ENCODE measurements at regions not wholly inside any gene's neighbourhood (a gene's known extent, or its start where the extent isn't known, plus 50 kb on each side); places are given as distances from the start of the nearest gene placed in this dataset.
A peak's percentile ranks its signal among the peaks of the same experiment; 100 is the strongest.
"Not testable (repeated sequence)": the region's sequence is repeated elsewhere in the genome, so short reads cannot be mapped to it uniquely, and the experiment has no call there.

DNA sequence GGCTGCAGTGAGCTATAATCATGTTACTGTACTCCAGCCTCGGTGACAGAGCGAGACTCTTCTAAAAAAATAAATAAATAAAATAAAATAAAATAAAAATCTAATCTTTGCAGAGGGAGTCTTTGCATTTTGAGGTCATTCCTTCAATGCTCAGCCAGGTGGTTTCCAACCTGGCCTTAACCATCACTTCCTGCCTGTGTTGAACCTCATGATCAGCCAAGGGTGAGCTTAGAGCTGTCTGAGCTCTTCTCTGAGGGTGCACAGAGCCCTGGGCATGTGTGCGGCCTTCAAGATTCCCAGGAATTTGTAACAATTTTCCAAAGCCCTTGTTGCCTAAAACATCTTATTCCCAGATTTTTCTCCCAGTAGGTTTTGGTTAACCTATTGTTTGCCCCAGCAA, 94.3 kb downstream of the KCNJ12 start:
- ATAC-seq; DNase-seq; intact Hi-C loops (cut with micrococcal nuclease): not testable (repeated sequence)

DNA sequence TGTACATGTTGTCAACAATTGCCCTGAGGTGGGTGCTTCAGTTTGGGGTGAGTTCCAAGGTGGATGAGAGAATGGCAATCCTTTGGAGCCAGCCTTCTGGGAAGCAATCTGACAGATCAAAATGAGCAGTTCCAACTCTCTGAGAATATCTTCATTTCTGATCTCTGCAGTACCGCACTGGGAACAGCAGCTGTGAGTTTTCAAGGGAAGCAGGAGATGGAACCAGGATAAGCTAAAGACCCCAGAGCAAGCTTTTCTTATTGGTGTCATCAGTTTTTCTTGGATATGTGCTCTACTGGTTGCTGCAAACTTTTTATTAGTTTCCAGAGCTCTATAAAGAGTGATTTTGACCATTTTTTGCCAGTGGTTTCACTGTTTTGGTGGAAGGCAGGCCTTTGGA, 94.7 kb downstream of the KCNJ12 start:
- ATAC-seq: no peak
- intact Hi-C loops (cut with micrococcal nuclease): no loop called here
- DNase-seq: no peak

DNA sequence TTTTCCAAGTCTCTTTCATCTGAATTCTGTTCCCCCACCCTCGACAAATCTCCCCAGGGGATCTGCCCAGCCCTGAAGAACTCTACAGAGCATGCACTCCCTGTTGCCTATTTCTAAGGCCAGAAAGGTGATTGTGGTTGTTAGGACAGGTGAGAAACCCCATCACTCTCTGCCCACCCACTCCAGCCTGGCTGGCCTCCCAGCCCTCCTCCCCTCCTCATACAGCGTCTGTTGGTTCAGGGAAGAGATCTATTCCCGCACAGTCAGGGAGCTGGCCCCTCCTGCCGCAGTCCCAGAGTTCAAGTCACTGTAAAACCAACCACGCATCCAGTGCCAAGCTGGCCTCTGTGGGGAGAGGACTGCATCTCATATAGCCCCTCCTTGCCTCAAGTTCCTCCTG, 98.7 kb downstream of the KCNJ12 start:
- intact Hi-C loops (cut with micrococcal nuclease): no loop called here
- no peak for ATAC-seq

DNA sequence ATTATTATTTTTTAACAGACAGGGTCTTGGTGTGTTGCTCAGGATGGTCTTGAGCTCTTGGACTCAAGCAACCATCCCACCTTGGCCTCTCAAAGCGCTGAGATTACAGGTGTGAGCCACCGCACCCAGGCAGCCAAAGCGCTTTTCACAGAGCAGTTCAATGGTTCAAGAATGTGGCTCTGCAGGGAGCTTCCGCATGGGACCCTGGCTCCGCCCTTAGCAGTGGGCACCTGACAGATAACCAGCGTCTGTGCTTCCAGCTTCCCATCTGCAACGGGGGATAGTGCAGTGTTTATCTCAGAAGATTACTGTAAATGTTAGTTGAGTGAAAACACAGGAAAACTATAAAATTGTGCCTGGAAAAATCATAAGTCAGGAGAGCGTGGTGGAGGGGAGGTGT, 99.4 kb downstream of the KCNJ12 start:
- ATAC-seq (no peak), DNase-seq (no peak)

More for the DNA sequence above, 98.7 kb downstream of the KCNJ12 start:
- DNase-seq: no peak

DNA sequence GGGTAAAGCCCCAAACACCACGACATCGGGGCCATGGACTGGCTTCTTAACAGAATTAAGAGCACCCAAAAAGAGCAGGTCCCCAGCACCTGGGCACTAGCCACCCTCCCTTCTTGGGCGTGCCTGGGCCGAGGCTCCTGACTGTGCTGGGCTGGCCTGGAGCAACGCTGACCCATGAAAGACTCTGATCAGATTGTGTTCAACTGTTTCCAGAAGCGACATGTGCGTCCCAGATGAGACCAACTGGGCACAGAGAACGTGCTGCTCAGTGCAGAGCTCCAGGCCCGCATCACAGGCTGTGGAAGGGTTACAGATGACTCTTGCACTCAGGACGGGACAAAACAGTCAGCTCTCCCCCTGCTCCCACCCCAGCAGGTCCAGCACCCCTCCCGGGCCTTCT, 100.7 kb downstream of the KCNJ12 start:
- intact Hi-C loops (cut with micrococcal nuclease): no loop called here
- DNase-seq (no peak), ATAC-seq (no peak)

More for the DNA sequence above, 99.4 kb downstream of the KCNJ12 start:
- intact Hi-C loops (cut with micrococcal nuclease): no loop called here

DNA sequence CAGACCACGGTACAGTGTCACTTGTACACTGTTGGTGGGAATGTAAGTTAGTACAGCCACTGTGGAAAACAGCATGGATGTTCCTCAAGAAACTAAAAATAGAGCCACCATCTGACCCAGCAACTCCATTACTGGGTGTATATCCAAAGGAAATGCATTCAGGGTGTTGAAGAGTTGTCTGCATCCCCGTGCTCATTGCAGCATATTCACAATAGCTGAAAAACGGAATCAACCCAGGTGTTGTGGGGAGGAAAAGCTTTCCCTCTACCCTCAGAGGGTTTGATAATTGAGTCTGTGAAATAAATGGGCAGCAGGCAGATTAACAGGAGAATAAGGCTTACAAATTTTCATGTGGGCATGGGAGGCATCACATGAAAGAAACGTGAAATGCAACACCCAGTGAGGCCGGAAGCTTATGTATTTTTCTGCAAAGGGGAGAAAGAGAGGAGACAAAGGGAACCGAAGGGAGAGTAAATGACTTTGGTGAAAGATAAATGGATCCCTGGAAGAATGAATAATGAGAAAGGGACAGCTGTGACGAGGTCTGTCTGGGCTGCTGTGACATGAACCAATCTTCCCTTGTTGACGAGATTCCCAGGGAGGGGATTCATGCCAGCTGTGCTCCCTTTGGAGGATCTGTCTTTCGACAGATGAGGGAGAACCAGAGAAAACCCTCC, 106.2 kb downstream of the KCNJ12 start:
- intact Hi-C loops (cut with micrococcal nuclease): no loop called here
- DNase-seq (no peak), ATAC-seq (no peak)

DNA sequence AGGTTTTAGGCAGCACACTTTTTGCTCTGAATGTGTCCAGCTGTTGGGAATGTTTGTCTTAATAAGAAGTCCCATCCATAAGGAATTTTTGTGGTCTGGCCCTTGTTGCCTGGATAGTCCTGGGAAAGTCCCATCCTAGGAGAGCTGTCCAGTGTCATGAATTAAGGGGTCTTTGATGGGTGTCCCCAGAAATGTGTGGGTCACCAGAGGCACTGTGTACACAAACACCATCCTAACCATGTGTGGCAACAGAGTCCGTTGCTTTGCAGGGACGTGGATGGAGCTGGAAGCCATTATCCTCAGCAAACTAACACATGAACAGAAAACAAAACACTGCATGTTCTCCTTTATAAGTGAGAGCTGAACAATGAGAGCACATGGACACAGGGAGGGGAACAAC, 111.9 kb downstream of the KCNJ12 start:
- ATAC-seq; intact Hi-C loops (cut with micrococcal nuclease): not testable (repeated sequence)

DNA sequence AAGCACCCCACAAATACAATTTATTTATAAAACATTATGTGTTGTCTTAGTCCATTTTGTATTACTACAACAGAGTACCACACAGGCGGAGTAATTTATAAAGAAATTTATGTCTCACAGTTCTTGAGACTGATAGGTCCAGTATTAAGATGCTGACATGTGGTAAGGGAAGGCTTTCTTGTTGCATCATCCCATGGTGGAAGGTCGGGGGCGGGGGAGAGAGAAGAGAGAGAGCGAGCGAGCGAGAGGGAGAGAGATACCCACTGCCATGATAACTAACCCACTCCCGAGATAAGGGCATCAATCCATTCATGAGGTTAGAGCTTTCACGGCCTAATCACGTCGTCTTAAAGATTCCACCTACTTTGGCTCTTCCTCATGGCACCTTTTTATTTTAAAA, 117.8 kb downstream of the KCNJ12 start:
- intact Hi-C loops (cut with micrococcal nuclease): no loop called here
- ATAC-seq (no peak), DNase-seq (no peak)

More for the DNA sequence above, 111.9 kb downstream of the KCNJ12 start:
- not testable (repeated sequence) for DNase-seq

DNA sequence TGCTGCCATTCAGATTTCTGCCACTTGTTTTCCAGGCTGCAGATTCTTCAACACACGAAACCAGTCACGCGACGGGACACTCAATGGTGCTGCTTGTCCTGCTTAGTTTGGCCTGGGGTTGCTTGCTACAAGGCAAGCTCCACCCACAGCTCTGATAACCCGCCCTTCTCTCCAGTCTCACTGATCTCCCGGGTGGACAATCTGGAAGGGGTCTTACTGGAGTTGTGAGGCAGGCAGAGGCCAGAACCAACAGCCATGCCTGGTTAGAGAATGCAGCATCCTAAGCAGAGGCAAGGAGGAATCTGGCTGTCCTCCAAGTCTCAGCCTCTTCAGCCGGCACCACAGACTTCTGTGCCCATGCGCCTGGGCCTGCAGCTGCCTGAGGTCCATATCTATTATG, 119.1 kb downstream of the KCNJ12 start:
- intact Hi-C loops (cut with micrococcal nuclease): no loop called here
- no peak for ATAC-seq
- DNase-seq: no peak

DNA sequence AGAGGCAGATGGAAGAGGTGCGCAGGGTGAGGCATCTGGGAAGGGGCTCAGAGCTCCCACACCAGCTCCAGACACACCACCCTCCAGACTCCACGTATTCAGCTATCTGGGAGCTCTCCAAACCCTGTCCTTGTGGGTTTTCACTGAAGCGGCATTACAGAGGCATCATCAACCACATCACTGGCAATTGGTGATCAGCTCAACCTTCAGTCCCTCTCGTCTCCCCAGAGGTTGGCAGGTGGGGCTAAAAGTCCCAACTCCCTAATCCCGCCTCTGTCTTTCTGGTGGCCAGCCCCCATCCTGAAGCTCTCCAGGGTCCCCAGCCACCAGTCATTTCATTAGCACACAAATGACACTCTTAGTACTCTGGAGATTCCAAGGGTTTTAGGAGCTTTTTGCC, 123.9 kb downstream of the KCNJ12 start:
- intact Hi-C loops (cut with micrococcal nuclease): no loop called here
- no peak for ATAC-seq
- no peak for DNase-seq

DNA sequence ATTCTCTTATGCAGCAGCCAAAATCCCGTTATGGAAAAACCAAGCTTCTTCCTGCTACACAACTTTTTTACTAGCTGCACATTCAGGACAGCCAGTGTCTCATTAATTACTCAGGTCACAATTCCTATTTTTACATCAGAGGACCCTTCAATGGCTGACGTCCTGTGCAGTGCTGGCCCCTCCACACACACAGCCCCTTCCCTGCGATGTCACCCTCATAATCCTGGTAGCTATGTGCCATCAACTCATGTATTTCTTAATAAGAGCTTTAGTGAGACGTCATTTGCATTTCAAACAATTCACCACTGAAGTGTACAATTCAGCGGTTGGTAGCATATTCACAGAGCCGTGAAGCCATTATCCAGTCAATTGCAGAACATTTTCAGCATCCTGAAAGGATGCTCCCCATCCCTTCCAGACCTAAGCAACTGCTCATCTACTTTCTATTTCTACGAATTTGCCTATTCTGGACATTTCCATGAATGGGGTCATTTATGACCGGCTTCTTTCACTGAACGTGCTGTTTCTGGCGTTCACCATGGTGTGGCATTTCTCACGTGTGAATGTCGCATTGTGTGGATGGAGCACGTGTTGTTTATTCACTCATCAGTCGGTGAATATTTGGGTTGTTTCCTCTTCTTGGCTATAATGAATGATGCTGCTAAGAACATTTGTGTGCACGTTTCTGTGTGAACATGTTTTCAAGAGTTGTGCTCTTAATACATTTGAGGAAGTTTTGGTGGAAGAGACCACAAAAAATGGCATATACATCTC, 126.0 kb downstream of the KCNJ12 start:
- DNase-seq, ATAC-seq: not testable (repeated sequence)

DNA sequence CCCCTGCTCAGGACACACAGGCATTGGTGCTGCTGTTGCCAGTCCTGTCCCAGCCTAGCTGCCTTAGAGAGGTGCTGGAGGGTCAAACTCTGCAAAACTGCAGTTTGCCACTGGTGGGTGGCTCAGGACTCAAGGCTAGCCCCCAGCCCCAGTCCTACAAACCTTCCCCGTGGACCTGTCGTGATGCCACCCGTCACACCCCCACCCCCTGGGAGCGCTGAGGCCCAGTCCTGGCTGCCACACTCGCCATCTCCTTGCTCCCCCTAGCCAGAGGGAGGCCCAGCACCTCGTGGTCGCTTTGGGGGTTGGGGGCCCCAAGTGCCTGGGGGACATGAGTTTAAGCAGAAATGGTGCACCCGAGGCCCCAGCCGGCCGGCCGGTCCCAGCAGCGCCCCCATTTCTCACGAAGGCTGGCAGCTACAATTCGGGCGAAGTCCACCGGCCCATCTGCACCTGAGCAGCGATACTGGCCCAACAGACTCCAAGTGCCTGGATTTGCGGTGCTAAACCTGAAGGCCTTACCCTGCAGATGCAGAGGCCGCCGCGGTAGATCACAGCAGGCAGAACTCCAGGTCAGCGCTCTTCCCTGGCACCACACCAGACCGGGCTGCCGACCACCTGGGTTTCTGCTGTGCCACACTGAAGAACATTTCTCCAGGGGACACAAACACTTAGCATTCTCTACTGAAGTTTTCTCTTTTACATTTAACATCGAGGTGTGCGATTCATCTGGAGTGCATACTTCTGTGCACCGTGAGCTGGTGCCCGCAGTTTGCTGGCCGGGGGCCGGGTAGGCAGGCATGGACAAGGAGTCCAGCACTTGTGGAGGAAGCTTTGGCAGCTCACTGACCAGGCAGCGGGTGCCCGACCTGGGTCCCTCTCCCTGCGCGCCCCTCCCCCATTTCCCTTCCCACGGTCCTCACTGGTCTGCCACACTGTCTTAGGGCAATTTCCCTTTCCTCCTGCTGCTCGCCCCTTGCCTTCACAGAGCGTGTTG, 130.0 kb downstream of the KCNJ12 start:
- intact Hi-C loops (cut with micrococcal nuclease): no loop called here
- no peak for ATAC-seq
- DNase-seq: no peak

More for the DNA sequence above, 126.0 kb downstream of the KCNJ12 start:
- intact Hi-C loops (cut with micrococcal nuclease): not testable (repeated sequence)

DNA sequence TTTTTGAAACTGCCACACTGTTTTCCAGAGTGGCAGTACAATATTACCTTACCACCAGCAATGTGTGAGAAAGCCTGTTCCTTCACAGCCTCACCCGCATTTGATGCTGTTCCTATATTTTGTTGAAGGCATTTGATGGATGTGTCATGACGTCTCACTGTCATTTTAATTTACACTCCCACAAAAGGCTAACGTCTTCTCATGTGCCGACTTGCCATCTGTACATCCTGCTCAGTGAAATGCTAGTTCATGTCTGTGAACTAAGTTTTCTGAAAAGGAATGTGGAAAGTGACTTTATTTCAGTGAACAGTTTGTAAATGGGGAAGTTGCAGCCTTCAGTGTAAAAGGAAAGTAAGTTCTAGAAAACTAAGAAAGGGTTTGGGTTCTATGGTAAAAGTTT, 131.6 kb downstream of the KCNJ12 start:
- DNase-seq; intact Hi-C loops (cut with micrococcal nuclease); ATAC-seq: not testable (repeated sequence)

DNA sequence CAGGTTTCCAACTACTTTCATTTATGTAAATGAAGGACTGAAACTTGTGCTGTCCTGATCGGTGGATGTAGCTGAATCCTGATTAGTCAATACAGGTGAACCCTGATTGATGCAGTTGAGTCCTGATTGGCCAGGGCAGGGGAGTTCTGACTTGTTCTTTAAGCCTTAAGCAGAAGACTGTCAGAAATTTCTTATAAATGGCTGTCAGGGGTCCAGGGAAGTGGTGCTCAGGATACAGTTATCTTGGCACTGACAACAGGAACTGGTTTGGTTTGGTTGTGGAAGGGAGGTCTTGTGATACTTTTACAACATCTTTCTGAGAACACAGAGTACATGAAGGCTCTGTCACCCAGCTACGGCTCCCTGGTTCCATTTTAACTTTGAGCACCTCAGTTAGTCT, 132.1 kb downstream of the KCNJ12 start:
- intact Hi-C loops (cut with micrococcal nuclease): no loop called here
- DNase-seq (no peak), ATAC-seq (no peak)

DNA sequence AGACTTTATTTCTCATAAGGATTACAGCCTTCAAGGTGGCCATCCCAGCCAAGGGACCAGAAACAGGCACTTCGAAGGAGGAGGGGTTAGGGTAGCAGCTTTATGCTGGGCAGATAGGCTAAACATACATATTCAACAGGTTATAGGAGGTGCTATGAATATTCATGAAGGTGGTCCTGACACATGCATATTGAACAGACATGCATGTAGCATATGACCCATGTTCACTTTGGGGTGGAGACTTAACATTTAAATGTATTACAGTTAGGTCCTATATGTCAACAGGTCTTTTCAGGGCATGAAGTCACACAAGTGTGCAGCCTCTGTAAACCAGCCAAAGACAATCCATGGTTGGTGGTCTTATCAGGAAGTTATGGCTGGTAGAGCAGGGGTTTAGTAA, 133.2 kb downstream of the KCNJ12 start:
- intact Hi-C loops (cut with micrococcal nuclease); DNase-seq; ATAC-seq: not testable (repeated sequence)

DNA sequence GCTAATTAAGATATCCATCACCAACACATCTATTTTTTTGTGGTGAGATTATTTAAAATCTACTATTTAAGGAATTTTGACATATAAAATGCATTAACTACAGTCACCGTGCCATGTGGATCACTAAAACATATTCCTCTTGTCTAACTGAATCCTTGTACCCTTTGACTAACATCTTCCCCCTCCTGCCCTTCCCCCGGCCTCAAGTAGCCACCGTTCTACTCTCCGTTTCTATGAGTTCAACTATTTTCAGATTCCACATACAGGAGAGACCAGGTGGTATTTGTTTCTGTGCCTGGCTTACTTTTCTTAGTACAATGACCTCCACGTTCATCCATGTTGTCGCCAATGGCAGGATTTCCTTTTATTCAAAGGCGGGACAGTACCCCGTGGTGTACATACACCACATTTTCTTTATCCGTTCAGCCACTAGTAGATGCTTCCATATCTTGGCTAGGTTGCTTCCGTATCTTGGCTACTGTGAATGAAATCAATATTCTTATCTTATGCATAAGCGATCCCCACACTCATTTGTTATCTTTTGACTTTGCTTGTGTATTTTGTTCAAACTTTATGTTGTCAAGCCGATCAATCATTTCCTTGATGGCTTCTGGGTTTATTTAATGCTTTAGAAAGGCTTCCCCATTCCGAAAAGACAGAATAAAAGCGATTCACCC, 134.7 kb downstream of the KCNJ12 start:
- DNase-seq (no peak), ATAC-seq (peak; percentile 27)
- intact Hi-C loops (cut with micrococcal nuclease): loop anchor here (5.0 kb wide), 3 partner anchors 54 to 244 kb away; partner anchors contain the start of gene MAP2K3

DNA sequence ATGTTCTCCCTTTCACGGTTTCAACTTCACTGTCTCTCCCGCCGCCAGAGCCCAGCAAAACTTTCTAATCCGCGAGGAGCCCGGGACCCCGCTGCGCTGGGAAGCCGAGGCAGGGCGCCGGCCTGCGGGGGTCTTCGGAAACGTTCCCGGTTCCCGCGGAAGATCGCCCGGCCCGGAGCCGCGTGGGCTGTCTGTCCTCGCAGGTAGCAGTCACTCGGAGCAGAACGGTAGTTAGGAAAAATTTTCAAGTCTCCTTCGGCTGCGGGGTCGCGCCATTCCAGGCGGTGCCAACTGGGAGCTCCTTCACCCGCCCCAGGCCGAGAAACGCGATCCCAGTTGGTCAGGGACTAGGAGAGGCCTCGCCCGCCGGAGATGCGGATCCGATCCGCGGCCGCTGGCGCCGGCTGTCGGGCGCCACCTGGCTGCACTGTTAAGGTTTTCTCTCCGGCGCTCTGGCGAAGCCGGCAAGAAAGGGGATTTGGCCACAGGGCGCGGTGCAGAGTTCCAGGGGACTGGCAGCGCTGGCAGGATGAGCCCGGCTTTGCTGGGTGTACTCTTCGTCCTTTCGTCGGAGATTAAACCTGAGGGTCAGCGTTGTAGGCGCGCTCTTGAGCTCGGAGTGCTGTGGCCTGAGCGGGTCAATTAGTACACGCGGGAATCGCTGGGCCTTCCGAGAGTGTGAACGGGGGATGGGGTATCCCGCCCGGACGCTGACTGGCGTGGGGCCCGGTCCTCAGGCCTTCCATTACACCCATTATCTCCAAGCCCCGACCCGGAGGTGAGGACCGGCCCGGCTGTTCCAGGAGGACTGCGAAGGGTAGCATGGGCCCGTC, 135.4 kb downstream of the KCNJ12 start:
- ATAC-seq (peak; percentile 99), DNase-seq (peak; percentile 90)
- intact Hi-C loops (cut with micrococcal nuclease): loop anchor here (5.0 kb wide), 3 partner anchors 54 to 244 kb away; partner anchors contain the start of gene MAP2K3
